Thymus (tissue), 11 donors: ENCODE measurements at regions not wholly inside any gene's neighbourhood (a gene's known extent, or its start where the extent isn't known, plus 50 kb on each side); places are given as distances from the start of the nearest gene placed in this dataset.
"Not testable (repeated sequence)": the region's sequence is repeated elsewhere in the genome, so short reads cannot be mapped to it uniquely, and the experiment has no call there.

ENCODE experiments used
- DNase-seq, 9 donors: peaks; one replicate each; pipeline ENCODE4 v3.0.0-alpha.2; 2013; ENCODE audit warnings: low spot score in 9 of 9, low read depth in 6 of 9, missing footprints in 1 of 9
- H3K27ac ChIP-seq, 2 donors: one replicate each; pipeline ENCODE4 v1.5.1; 2013; ENCODE audit warnings: control low read depth in 1 of 2, low read depth in 1 of 2, low read length in 1 of 2, mild to moderate bottlenecking in 1 of 2, moderate library complexity in 1 of 2
- H3K27me3 ChIP-seq, 2 donors: one replicate each; pipeline ENCODE4 v1.5.1; 2013; ENCODE audit warnings: low read length in 1 of 2; ENCODE audit not compliant: control insufficient read depth in 2 of 2, insufficient read depth in 1 of 2
- H3K36me3 ChIP-seq, 2 donors: one replicate each; pipeline ENCODE4 v1.5.1; 2013; ENCODE audit warnings: low read length in 1 of 2, mild to moderate bottlenecking in 1 of 2, moderate library complexity in 1 of 2; ENCODE audit not compliant: control insufficient read depth in 2 of 2, insufficient read depth in 2 of 2
- H3K4me1 ChIP-seq, 2 donors: one replicate each; pipeline ENCODE4 v1.5.1; 2013; ENCODE audit warnings: low read length in 2 of 2; ENCODE audit not compliant: control insufficient read depth in 2 of 2, insufficient read depth in 2 of 2
- H3K4me3 ChIP-seq, 2 donors: one replicate each; pipeline ENCODE4 v1.5.1; 2013; ENCODE audit warnings: low read length in 2 of 2, control low read depth in 1 of 2, mild to moderate bottlenecking in 1 of 2
- H3K9me3 ChIP-seq, 2 donors: one replicate each; pipeline ENCODE4 v1.5.1; 2013; ENCODE audit warnings: low read length in 1 of 2, mild to moderate bottlenecking in 1 of 2; ENCODE audit not compliant: control insufficient read depth in 2 of 2, insufficient read depth in 1 of 2
- WGBS: extraction: QIAGEN DNeasy Blood & Tissue Kit; methylation state at CpG from one replicate; pipeline ENCODE4 v1.1.7; 2013; 5-methylcytosine and 5-hydroxymethylcytosine counted together
- donor health status: healthy.

- H3K9me3 ChIP-seq, result peaks cover 0 to 10% of the 10 kb centered on the region in 2 donors
- no peaks in the 10 kb centered on the region for H3K4me1 ChIP-seq
- no peak overlapping the region for H3K27ac ChIP-seq
- WGBS, result 68% methylated on average over 1 of the region's 1 CpG
- H3K27me3 ChIP-seq, result no peaks in the 10 kb centered on the region
- H3K4me3 ChIP-seq, result no peak overlapping the region
- peak in 3 of 9 donors; percentile 3 to 36 (median 23) for DNase-seq
- no peaks in the 10 kb centered on the region for H3K36me3 ChIP-seq
Measured at GRCh38 chr2:212723226-212723625, 184.6 kb upstream of the ERBB4 start.

GRCh38 chr2:212722046-212722445, 183.4 kb upstream of the ERBB4 start:
- no peaks in the 10 kb centered on the region for H3K27me3 ChIP-seq
- WGBS, result 97% methylated on average over 1 of the region's 1 CpG
- no peak overlapping the region for H3K27ac ChIP-seq
- H3K9me3 ChIP-seq, result peaks cover 0 to 10% of the 10 kb centered on the region in 2 donors
- DNase-seq, result no peak
- no peak overlapping the region for H3K4me3 ChIP-seq
- H3K36me3 ChIP-seq, result no peaks in the 10 kb centered on the region
- no peaks in the 10 kb centered on the region for H3K4me1 ChIP-seq

DNA sequence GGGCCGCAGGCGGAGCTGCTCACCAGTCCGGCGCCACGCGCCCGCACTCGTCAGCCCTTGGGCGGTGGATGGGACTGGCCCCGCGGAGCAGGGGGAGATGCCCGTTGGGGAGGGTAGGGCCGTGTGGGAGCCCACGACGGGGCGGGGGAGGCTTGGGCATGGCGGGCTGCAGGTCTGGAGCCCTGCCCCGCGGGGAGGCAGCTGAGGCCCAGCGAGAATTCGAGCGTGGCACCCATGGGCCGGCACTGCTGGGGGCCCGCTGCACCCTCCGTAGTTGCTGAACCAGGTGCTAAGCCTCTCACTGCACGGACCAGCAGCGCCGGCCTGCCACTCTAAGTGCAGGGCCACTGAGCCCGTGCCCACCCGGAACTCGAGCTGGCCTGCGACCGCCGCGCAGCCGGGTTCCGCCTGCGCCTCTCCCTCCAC, 182.4 kb upstream of the ERBB4 start:
- Histone ChIP-seq H3K27me3 (no peaks in the 10 kb centered on the region), H3K4me3 (no peak overlapping the region), H3K36me3 (no peaks in the 10 kb centered on the region), H3K9me3 (peaks cover 0 to 10% of the 10 kb centered on the region in 2 donors), H3K27ac (no peak overlapping the region), H3K4me1 (no peaks in the 10 kb centered on the region)
- 96% methylated on average over 38 of the region's 38 CpGs for WGBS
- no peak for DNase-seq

DNA sequence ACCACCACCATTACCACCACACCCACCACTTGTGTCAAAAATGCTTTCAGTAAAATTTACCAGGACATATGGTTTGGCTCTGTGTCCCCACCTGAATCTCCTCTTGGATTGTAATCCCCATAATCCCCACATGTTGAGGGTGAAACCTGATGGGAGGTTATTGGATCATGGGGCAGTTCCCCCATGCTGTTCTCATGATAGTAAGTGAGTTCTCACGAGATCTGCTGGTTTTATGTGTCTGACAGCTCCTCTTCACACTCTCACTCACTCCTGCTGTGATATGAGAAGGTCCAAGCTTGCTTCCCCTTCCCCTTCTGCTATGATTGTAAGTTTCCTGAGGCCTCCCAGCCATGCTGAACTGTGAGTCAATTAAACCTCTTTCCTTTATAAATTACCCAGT, 176.8 kb upstream of the ERBB4 start:
- not testable (repeated sequence) for H3K36me3 ChIP-seq, H3K9me3 ChIP-seq, H3K4me3 ChIP-seq, H3K4me1 ChIP-seq, H3K27ac ChIP-seq, H3K27me3 ChIP-seq, DNase-seq
- 84% methylated on average over 1 of the region's 1 CpG for WGBS

DNA sequence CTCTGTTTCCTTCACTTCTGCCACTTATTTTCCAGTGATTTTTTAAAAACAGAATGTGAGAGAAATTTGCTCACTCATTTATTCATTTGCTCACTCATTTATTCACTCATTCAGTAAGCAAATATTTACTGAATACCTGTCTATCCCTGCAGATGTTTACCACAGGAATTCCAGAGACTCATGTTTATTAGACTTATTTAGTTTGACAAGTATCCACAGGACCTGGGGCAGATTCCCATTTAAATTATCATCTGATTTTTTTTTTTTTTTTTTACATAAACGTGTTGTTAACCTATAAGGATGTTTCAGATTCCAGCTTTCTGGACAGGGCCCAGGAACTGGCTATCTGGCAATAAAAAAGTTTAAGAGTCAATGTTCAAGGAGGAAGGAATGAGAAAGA, 175.1 kb upstream of the ERBB4 start:
- Histone ChIP-seq H3K4me3 (no peak overlapping the region), H3K27me3 (no peaks in the 10 kb centered on the region), H3K27ac (no peak overlapping the region), H3K9me3 (no peaks in the 10 kb centered on the region), H3K36me3 (no peaks in the 10 kb centered on the region), H3K4me1 (no peaks in the 10 kb centered on the region)
- DNase-seq, result no peak
- WGBS, result 95% methylated on average over 1 of the region's 1 CpG

DNA sequence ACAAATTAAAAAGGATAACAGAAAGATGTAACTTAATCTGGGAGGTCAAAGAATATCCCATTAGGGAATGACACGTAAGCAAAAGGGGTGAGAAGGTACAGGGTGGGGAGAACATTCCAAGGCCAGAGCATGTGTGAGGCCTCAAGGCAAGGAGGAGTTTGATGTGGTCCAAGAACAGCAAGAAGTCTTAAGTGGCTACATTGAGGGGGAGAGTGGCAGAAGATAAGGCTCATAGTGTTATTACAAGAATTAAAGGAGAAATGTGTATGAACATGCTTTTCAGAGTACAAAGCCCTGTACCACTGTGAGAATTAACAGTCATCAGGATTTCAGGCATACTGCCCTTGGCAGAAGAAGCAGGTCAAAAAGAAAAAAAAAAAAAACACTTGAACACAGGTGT, 174.4 kb upstream of the ERBB4 start:
- no peaks in the 10 kb centered on the region for H3K27me3 ChIP-seq
- H3K36me3 ChIP-seq, result no peaks in the 10 kb centered on the region
- WGBS, result 97% methylated on average over 1 of the region's 1 CpG
- no peak overlapping the region for H3K27ac ChIP-seq
- H3K4me3 ChIP-seq, result no peak overlapping the region
- no peaks in the 10 kb centered on the region for H3K9me3 ChIP-seq
- no peaks in the 10 kb centered on the region for H3K4me1 ChIP-seq
- no peak for DNase-seq

GRCh38 chr2:212712466-212712865, 173.9 kb upstream of the ERBB4 start:
- H3K9me3 ChIP-seq, result no peaks in the 10 kb centered on the region
- no peaks in the 10 kb centered on the region for H3K36me3 ChIP-seq
- 93% methylated on average over 5 of the region's 5 CpGs for WGBS
- H3K27me3 ChIP-seq, result no peaks in the 10 kb centered on the region
- no peak for DNase-seq
- no peaks in the 10 kb centered on the region for H3K4me1 ChIP-seq
- H3K4me3 ChIP-seq, result no peak overlapping the region
- H3K27ac ChIP-seq, result no peak overlapping the region

DNA sequence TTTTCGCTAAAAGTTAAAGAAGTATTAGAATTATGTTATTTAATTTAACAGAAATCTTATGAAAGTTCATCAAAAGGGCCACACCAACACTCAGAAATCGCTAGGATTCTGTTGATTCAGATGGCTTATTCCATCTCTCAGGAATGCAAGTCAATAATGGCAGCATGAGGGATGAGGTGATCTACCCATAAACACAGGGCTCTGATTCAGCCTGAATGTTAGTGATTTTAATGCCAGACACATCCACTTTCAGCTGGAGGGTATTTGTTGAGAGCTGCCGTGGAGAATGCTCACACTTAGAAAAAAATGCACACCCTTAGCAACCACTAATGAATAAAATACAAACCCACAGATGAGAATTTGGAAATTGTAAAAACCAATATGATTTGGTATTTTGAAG, 173.3 kb upstream of the ERBB4 start:
- Histone ChIP-seq H3K27me3 (no peaks in the 10 kb centered on the region), H3K27ac (no peak overlapping the region), H3K4me1 (no peaks in the 10 kb centered on the region), H3K4me3 (no peak overlapping the region), H3K36me3 (no peaks in the 10 kb centered on the region), H3K9me3 (no peaks in the 10 kb centered on the region)
- 94% methylated on average over 3 of the region's 3 CpGs for WGBS
- no peak for DNase-seq

DNA sequence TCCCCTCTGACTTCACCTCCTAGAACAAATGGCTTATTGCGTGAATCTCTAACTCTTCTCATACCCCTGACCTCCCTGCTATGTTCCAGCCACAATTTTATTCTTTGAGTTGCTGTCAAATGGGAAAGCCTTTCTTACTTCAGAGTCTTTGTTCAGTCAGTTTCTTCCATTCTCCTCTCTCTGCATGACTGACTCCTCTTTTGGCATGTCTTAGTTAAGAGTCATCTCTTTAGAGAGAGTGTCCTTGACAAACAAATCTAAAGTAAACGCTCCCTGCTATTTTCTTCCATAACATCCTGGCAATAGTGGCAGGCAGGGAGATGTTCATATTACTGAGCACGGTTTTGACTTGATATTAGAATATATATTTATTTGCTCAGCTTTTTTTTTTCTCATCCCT, 170.7 kb upstream of the ERBB4 start:
- no peak for DNase-seq
- Histone ChIP-seq H3K4me1 (no peaks in the 10 kb centered on the region), H3K9me3 (no peaks in the 10 kb centered on the region), H3K36me3 (no peaks in the 10 kb centered on the region), H3K27me3 (no peaks in the 10 kb centered on the region), H3K4me3 (no peak overlapping the region), H3K27ac (no peak overlapping the region)
- 94% methylated on average over 3 of the region's 3 CpGs for WGBS

GRCh38 chr2:212708355-212708754, 169.8 kb upstream of the ERBB4 start:
- H3K27me3 ChIP-seq, result no peaks in the 10 kb centered on the region
- no peak overlapping the region for H3K4me3 ChIP-seq
- H3K4me1 ChIP-seq, result no peaks in the 10 kb centered on the region
- DNase-seq, result no peak
- WGBS, result 93% methylated on average over 2 of the region's 2 CpGs
- H3K36me3 ChIP-seq, result no peaks in the 10 kb centered on the region
- no peak overlapping the region for H3K27ac ChIP-seq
- no peaks in the 10 kb centered on the region for H3K9me3 ChIP-seq
